Brain microvascular endothelial cell (primary cell): ENCODE measurements at regions not wholly inside any gene's neighbourhood (a gene's known extent, or its start where the extent isn't known, plus 50 kb on each side); places are given as distances from the start of the nearest gene placed in this dataset.
A peak's percentile ranks its signal among the peaks of the same experiment; 100 is the strongest.

Source experiments
- DNase-seq: peaks from one replicate; pipeline ENCODE4 v3.0.0-alpha.2; 2020
- H3K27ac ChIP-seq: fragments of 250-450 bp; sonication (Bioruptor Pico); 2 replicates; pipeline ENCODE4 v1.5.1; 2020; ENCODE audit warnings: mild to moderate bottlenecking, moderate library complexity
- H3K27me3 ChIP-seq: fragments of 250-450 bp; sonication (Bioruptor Pico); replicated peaks from 2 replicates; pipeline ENCODE4 v1.5.1; 2020; ENCODE audit warnings: mild to moderate bottlenecking
- H3K36me3 ChIP-seq: fragments of 250-450 bp; sonication (Bioruptor Pico); replicated peaks from 2 replicates; pipeline ENCODE4 v1.5.1; 2020; ENCODE audit warnings: mild to moderate bottlenecking
- H3K4me3 ChIP-seq: 2 replicates; pipeline ENCODE4 v1.5.1; 2011; ENCODE audit warnings: low read depth, mild to moderate bottlenecking, control low read depth, low read length, moderate library complexity
- in situ Hi-C: cut with HindIII; loops from 2 replicates; pipeline ENCODE4 v1.10.0; 2017; ENCODE audit warnings: low sequenced_read_pairs, low pct_ligation_motif_present
- TF ChIP-seq, protein P1 (sequence below): IDR thresholded peaks from 2 replicates; pipeline ENCODE4 v1.5.1; 2011; ENCODE audit warnings: low read depth, mild to moderate bottlenecking, moderate library complexity, low read length, control low read depth, inconsistent platforms; ENCODE audit errors: missing control alignments

DNA sequence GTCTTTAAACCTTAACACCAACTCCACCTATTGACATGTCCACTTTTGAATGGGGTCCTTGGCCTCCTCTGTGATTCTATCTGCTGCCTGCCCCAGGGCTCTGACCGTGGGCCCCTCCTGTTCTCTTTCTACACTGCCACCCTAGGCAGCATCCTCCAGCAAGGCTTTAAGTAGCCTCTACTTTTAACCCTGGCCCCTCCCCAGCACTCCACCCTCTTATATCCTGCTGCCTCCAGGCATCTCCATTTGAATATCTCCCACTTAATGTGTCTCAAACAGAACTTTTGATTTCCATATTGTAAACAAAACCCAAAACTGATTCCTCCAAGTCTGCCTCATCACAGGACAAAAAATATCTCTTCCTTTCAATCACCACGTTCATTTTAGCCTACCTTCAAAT, 90.5 kb upstream of the ARHGAP32 start:
- Histone ChIP-seq H3K27me3 (no peaks in the 10 kb centered on the region), H3K4me3 (no peak overlapping the region), H3K27ac (no peak overlapping the region), H3K36me3 (no peaks in the 10 kb centered on the region)
- no peak for DNase-seq
- TF ChIP-seq, protein P1, sequence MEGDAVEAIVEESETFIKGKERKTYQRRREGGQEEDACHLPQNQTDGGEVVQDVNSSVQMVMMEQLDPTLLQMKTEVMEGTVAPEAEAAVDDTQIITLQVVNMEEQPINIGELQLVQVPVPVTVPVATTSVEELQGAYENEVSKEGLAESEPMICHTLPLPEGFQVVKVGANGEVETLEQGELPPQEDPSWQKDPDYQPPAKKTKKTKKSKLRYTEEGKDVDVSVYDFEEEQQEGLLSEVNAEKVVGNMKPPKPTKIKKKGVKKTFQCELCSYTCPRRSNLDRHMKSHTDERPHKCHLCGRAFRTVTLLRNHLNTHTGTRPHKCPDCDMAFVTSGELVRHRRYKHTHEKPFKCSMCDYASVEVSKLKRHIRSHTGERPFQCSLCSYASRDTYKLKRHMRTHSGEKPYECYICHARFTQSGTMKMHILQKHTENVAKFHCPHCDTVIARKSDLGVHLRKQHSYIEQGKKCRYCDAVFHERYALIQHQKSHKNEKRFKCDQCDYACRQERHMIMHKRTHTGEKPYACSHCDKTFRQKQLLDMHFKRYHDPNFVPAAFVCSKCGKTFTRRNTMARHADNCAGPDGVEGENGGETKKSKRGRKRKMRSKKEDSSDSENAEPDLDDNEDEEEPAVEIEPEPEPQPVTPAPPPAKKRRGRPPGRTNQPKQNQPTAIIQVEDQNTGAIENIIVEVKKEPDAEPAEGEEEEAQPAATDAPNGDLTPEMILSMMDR: no peak
- in situ Hi-C loops: no loop called here

DNA sequence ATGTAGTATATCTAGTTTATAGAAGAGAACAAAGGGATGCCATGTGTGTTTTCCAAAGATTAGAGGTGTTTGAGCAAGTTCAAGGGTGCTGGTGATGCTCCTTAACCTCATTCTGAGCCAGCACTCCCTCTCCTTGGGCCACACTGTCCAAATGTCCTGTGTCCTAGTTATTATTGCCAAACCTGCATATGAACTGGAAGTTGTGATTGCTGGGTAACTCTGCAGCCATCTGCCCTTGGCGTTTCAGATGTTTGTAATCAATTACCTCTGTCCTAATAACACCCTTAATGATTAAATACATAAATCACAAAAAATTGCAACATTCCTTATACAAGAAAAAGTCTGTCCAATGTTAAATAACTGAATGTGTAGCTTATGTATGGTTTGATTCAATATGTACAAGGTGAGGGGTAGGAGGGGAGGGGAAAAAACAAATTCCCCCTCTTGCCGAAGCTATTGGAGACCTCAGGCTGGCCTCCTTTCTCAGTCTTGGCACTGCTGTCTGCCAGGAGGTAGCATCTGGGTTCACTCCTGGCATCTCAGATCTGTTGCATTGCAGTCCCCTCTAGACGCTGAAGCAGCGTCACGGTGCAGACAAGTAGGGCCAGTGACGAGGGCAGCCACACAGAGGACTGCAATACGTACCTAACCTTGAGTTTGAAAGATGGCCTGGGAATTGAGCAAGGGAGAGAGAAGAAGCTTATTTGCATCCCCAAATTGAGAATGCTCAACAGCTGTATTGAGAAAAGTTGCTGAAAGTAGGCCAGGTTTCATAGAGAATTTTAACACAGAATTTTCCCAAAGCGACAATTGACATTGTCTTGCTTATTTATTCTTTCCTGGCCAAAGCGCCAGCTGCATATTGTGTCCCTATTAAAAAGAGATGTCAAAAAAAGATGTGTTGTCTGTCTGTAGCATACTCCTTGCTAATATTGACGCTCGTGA, 89.6 kb upstream of the ARHGAP32 start:
- Histone ChIP-seq H3K36me3 (no peaks in the 10 kb centered on the region), H3K27me3 (no peaks in the 10 kb centered on the region), H3K27ac (no peak overlapping the region), H3K4me3 (no peak overlapping the region)
- TF ChIP-seq, protein P1: no peak
- no peak for DNase-seq
- in situ Hi-C loops: no loop called here

DNA sequence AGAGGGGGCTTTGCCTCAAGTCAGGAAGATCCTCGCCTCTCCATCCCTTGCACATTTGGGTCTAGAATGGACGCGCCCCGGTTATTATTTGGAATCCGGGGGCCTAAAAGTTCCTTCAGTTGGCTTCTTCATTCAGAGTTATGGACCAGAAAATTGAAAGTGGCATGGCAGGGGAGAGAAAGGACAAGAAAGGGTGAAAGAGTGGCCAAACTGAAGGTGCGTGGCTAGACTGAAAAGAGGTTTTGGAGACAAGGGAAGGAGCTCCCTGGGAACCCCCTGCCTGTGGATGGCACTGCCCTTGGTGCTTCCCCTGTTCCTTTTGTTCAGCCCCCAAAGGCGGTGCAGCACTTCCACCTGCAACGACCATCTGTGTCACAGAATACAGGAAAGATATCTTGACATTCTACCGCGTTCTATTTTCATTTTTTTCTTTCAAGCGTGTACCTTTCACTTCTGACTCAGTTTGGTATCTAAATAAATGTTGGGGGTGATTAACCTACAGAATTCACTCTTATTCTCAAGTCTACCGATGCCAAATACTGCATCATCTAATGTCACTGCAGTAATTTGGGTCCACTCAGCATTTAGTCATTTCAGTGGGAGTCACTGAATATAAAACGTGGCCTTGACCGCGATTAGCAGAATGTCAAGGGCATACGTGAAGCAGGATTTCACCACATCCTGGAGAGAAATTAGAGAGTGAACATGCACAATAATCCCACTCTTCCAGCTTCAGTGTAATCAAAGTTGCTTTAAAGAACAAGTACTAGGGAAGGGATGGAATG, 88.1 kb upstream of the ARHGAP32 start:
- no peaks in the 10 kb centered on the region for H3K36me3 ChIP-seq
- peak overlapping the region; percentile 69 for H3K4me3 ChIP-seq
- no peak for DNase-seq
- H3K27ac ChIP-seq: no peak overlapping the region
- in situ Hi-C loops: no loop called here
- TF ChIP-seq, protein P1: no peak
- H3K27me3 ChIP-seq: no peaks in the 10 kb centered on the region

DNA sequence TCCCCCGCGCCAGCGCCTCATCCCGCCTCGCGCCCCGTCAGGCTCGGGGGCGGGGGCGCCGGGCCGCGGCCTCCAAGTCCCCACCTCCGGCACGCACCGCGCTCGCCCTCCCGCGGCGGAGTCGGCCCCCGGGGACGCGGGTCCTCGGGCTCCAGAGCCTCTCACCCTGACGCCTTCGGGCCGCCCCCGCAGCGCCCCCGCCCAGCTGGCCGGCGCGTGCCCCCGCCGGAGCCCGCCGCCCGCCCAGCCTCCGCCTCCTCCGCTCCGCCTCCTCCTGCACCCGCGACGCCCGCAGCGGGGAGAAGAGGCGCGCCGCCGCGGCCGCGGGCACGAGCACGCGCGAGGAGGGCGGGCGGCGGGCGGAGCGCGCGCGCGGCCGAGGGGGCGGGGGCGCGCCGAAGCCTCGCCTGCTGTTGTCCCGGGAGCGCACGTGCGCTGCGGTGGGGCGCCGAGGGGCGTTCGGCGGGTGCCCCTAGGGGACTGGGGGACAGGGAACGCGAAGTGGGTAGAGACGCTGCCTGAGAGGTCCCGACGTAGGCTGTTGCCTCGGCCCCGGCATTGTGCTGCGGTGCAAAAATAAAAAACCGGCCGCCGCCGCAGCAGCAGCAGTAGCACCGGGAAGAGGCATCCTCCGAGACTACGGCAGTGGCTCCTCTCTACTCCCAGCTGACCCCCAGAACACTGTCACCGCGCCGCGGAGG, 87.4 kb upstream of the ARHGAP32 start:
- Histone ChIP-seq H3K36me3 (no peaks in the 10 kb centered on the region), H3K27ac (peak overlapping the region; percentile 32), H3K4me3 (peak overlapping the region; percentile 69), H3K27me3 (no peaks in the 10 kb centered on the region)
- TF ChIP-seq, protein P1: no peak
- in situ Hi-C loops: no loop called here
- peak; percentile 38 for DNase-seq

DNA sequence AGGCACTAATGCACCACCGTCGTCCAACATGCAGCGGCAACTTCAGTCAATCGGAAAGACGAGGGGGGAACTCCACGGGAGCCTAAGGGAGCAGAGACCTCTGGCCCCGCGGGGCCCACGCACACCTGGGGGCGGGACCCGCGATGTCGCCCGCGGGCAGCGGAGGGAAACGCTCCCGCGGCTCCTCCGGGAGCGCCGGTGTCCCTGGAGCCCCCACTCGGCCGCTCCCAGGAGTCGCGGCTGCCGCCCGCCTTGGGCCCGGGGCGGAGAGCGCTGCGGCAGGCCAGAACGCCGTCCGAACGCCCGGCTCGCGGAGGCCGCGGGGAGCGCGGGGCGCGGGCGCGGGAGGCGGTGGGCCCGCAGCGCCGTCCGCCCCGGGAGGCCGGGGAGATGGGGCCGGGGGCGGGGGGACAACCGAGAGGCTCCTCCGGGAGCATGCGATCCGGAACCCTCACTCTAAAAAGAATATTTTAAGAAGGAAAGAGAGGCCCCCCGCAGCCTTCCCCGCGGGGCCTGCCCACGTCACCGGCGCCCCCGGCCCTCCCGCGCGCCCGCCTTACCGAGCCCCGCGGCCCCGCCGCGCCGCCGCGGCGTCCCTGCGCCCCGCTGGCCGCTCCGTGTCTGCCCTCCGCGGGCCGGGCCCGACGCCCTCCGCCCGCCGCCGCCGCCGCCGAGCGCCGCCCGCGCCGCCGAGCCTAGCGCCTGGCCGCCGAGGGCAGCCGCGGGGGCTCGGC, 86.6 kb upstream of the ARHGAP32 start:
- TF ChIP-seq, protein P1: peak; percentile 6
- no peaks in the 10 kb centered on the region for H3K36me3 ChIP-seq
- H3K27me3 ChIP-seq: no peaks in the 10 kb centered on the region
- DNase-seq: no peak
- no peak overlapping the region for H3K27ac ChIP-seq
- in situ Hi-C loops: no loop called here
- H3K4me3 ChIP-seq: peak overlapping the region; percentile 63
